Tongue (tissue), 1 donor: ENCODE measurements at regions not wholly inside any gene's neighbourhood (a gene's known extent, or its start where the extent isn't known, plus 50 kb on each side); places are given as distances from the start of the nearest gene placed in this dataset.

ENCODE experiments used
- DNase-seq: peaks from one replicate; pipeline ENCODE4 v3.0.0-alpha.2; 2015

DNA sequence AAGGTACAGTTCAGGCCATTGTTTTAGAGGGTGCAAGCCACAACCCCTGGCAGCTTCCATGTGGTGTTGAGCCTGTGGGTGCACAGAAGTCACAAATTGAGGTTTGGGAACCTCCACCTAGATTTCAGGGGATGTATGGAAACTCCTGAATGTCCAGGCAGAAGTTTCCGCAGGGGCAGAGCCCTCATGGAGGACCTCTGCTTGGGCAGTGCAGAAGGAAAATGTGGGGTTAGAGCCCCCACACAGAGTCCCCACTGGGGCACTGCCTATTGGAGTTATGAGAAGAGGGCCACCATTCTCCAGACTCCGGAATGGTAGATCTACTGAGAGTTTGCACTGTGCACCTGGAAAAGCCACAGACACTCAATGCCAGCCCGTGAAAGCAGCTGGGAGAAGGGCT, 242.0 kb upstream of the ACTRT1 start:
- no peak for DNase-seq

DNA sequence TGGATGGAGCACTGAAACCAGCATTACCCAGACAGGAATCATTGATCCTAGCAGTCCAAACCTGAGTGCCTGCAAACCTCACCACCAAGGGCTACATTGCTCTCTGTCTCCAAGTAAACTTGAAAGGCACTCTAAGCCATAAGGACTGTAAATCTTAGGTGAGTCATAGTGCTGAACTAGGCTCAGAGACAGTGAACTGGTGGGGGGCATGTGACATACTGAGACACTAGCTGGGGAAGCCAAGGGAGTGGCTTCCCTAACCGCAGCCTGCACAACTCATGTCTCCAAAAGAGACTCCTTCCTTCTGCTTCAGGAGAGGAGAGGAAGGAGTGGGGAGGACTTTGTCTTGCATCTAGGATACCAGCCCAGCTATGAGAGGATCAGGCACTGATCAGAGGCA, 235.5 kb upstream of the ACTRT1 start:
- DNase-seq = no peak

DNA sequence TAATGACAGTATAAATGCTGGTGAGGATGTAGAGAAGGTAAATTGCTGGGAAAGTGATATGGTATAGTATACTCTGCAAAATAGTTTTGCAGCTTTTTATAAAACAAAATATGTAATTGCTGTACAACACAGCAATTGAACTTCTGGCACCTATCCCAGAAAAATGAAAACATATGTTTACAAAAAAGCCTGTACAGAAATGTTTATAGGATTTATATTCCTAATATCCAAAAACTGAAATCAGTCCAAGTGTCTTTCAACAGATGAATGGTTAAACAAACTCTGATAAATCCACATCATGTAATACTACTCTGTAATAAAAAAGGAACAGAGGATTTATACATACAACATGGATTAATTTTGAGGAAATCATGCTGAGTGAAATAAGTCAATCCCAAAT, 198.4 kb upstream of the ACTRT1 start:
- peak; percentile 1 for DNase-seq

DNA sequence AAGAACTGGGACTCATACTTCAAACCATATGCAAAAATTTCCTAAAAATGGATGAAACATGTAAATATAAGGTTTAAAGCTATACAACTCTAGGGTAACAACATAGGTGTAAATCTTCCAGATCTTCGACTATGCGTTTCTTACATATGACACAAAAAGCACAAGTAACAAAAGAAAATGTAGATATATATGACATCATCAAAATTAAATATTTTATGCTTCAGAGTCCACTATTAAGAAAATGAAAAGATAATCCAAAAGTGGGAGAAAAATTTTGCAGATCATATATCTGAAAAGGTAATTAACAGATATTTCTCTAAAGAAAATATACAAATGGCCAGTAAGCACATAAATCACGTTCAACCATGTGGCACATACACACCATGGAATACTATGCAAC, 164.2 kb upstream of the ACTRT1 start:
- DNase-seq = no peak

DNA sequence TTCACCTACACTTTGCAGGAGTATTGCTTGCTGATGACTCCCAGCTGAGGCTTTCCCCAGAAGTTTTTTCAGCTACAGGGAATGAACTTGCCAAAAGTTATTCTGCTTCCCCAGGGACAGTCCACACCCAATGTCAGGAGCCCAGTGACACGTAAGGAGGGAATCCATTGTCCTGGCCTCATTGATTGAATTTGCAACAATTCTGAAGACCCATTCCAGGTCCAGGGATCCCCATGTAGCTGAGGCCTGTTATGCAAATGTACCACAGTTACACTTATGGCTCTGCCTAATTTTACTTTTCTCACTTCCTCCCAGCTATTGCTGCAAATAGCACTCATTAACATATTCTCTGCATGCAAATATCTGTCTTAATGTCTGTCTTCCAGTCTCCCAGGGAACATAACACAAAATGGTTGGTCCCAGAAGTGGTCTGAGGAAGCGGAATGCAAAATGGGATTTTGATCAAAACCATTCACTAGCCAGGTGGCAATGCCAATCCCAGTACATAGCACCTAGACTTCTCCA, 113.7 kb upstream of the ACTRT1 start:
- no peak for DNase-seq

DNA sequence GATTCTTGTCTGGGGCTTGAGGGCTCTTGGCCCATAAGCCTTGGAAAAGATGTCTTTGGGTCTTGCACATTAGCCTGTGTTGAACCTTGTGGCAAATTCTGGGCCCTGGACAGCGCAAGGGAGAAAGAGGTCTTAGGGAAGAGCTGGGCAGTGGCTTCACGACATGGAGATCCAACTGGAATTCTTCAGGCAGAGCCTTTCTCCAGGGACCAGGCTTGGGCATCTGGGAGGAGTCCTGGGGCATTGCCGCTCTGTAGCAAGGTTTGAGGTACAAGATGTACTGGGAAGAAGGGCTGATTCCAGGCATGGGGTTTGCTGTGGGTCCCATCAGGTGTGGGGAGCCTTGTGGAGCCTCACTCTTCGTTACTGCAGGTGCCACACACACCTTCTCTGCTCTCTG, 104.0 kb upstream of the ACTRT1 start:
- DNase-seq = no peak

DNA sequence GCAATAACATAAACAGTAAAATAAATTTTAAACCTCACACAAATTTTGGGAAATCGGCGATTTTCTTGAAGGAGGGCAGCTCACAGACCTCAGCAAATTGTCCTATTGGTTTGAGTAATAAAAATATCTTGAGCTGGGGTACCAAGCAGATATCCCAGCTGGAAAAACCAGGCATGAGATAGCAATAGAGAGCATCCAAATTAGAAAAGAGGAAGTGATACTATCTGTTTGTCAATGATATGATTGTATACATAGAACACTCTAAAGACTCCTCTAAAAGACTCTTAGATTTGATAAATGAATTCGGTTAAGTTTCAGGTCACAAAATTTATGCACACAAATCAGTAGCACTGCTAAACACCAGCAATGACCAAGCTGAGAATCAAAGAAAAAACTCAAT, 90.5 kb upstream of the ACTRT1 start:
- DNase-seq = no peak

DNA sequence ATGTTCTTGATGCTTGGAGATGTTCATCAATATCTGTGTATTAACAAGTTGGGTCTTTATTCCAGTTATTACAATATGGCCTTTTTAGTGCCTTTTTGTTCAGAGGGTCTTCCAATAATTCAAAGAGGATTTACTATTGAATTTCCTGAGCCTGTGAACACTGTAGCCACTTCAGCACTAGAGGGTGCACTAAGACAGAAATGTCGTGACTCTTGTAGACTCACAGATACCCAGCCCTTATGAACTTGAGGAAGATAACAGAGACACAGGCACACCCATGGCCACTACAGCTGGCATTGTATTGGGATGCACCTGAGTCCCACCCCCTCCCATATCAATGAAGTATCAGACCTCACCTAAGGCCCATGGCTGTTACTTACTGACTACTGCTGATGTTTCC, 54.4 kb upstream of the ACTRT1 start:
- peak; percentile 5 for DNase-seq

DNA sequence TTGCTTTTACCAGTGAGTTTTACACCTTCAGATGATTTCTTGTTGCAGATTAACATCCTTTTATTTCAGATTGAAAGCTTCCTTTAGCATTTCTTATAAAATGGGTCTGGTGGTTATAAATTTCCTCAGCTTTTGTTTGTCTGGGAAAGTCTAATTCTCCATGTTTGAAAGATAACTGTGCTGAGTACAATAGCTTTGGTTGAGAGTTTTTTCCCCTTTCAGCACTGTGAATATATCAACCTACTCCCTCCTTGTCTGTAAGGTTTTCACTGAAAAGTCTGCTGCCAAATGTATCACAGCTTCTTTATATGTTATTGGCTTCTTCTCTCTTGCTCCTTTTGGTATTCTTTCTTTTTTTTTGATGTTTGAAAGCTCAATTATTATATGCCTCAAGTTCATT, 53.5 kb upstream of the ACTRT1 start:
- no peak for DNase-seq
